ENCODE measurements at regions not wholly inside any gene's neighbourhood (a gene's known extent, or its start where the extent isn't known, plus 50 kb on each side); places are given as distances from the start of the nearest gene placed in this dataset.
"Not testable (repeated sequence)": the region's sequence is repeated elsewhere in the genome, so short reads cannot be mapped to it uniquely, and the experiment has no call there.

- TF ChIP-seq, protein P1, sequence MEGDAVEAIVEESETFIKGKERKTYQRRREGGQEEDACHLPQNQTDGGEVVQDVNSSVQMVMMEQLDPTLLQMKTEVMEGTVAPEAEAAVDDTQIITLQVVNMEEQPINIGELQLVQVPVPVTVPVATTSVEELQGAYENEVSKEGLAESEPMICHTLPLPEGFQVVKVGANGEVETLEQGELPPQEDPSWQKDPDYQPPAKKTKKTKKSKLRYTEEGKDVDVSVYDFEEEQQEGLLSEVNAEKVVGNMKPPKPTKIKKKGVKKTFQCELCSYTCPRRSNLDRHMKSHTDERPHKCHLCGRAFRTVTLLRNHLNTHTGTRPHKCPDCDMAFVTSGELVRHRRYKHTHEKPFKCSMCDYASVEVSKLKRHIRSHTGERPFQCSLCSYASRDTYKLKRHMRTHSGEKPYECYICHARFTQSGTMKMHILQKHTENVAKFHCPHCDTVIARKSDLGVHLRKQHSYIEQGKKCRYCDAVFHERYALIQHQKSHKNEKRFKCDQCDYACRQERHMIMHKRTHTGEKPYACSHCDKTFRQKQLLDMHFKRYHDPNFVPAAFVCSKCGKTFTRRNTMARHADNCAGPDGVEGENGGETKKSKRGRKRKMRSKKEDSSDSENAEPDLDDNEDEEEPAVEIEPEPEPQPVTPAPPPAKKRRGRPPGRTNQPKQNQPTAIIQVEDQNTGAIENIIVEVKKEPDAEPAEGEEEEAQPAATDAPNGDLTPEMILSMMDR (conservative IDR thresholded peaks at IDR 0.05; ENCODE audit: low read depth, low read length): not testable (repeated sequence)
- not testable (repeated sequence) for TF ChIP-seq EZH2 (IDR thresholded peaks at IDR 0.05; ENCODE audit: borderline replicate concordance, low read depth, low read length, poor library complexity, severe bottlenecking)
Measured at GRCh38 chr18:44580782-44581181, 99.9 kb upstream of the SETBP1 start.

All from A673 (cell line).